NCI-H748 (cell line): ENCODE measurements at regions not wholly inside any gene's neighbourhood (a gene's known extent, or its start where the extent isn't known, plus 50 kb on each side); places are given as distances from the start of the nearest gene placed in this dataset.

Experiments used
- DNase-seq: peaks from one replicate; lab custom pipeline; 2025; ENCODE audit not compliant: unreplicated experiment; lab: John Stamatoyannopoulos, UW

GRCh38 chr4:178244785-178245184 lies 802.5 kb upstream of the AGA start:
- no peak for DNase-seq

GRCh38 chr4:178255172-178255571 lies 812.9 kb upstream of the AGA start:
- DNase-seq = no peak

GRCh38 chr4:178258603-178259002 lies 816.4 kb upstream of the AGA start:
- DNase-seq = no peak

- no peak for DNase-seq
Observed at GRCh38 chr4:178259566-178259965, 817.3 kb upstream of the AGA start.

GRCh38 chr4:178264001-178264400 lies 821.8 kb upstream of the AGA start:
- DNase-seq = no peak

- no peak for DNase-seq
Observed at GRCh38 chr4:178271386-178271785, 829.1 kb upstream of the AGA start.

GRCh38 chr4:178273168-178273567 lies 830.9 kb upstream of the AGA start:
- DNase-seq = no peak

- DNase-seq = peak; percentile 19
Observed at GRCh38 chr4:178275671-178276360, 833.6 kb upstream of the AGA start.

GRCh38 chr4:178280362-178280761 lies 838.1 kb upstream of the AGA start:
- DNase-seq = no peak

- DNase-seq = no peak
Observed at GRCh38 chr4:178288462-178288861, 846.2 kb upstream of the AGA start.

- DNase-seq = no peak
Observed at GRCh38 chr4:178293601-178294000, 851.4 kb upstream of the AGA start.

- DNase-seq = peak; percentile 3
Observed at GRCh38 chr4:178296669-178297068, 854.4 kb upstream of the AGA start.

- DNase-seq = no peak
Observed at GRCh38 chr4:178306565-178306964, 864.3 kb upstream of the AGA start.

GRCh38 chr4:178309890-178310289 lies 867.7 kb upstream of the AGA start:
- no peak for DNase-seq

GRCh38 chr4:178311997-178312396 lies 869.8 kb upstream of the AGA start:
- no peak for DNase-seq

GRCh38 chr4:178314287-178314686 lies 872.0 kb upstream of the AGA start:
- no peak for DNase-seq

- peak; percentile 97 for DNase-seq
Observed at GRCh38 chr4:178316211-178316610, 874.0 kb upstream of the AGA start.

GRCh38 chr4:178320003-178320402 lies 877.8 kb upstream of the AGA start:
- no peak for DNase-seq

GRCh38 chr4:178322524-178323183 lies 880.4 kb upstream of the AGA start:
- no peak for DNase-seq

- DNase-seq = no peak
Observed at GRCh38 chr4:178329226-178329872, 887.1 kb upstream of the AGA start.

GRCh38 chr4:178333355-178333754 lies 891.1 kb upstream of the AGA start:
- no peak for DNase-seq

GRCh38 chr4:178339769-178340168 lies 897.5 kb upstream of the AGA start:
- no peak for DNase-seq
